ENCODE measurements at regions not wholly inside any gene's neighbourhood (a gene's known extent, or its start where the extent isn't known, plus 50 kb on each side); places are given as distances from the start of the nearest gene placed in this dataset.

GRCh38 chr2:15773204-15773603 is 167.1 kb upstream of the MYCN start:
- Histone ChIP-seq H2BK120ac (replicated peaks; ENCODE audit: low read depth, low read length) (no peak overlapping the region), H3K4ac (replicated peaks; ENCODE audit: insufficient read length, low read depth, low read length) (no peak overlapping the region), H3K79me2 (ENCODE audit: control insufficient read depth in 1 of 2, insufficient read depth in 2 of 2, low read length in 2 of 2) (no peaks in the 10 kb centered on the region), H2AFZ (ENCODE audit: low read length) (no peak overlapping the region), H4K91ac (replicated peaks; ENCODE audit: insufficient read length, low read length) (no peak overlapping the region), H2BK20ac (ENCODE audit: low read length) (no peak overlapping the region), H2BK5ac (ENCODE audit: low read depth, low read length) (no peak overlapping the region), H3K4me2 (ENCODE audit: insufficient read depth in 1 of 2, low read depth in 2 of 2, low read length in 2 of 2) (no peak overlapping the region), H3K23me2 (ENCODE audit: low read depth, low read length) (no peaks in the 10 kb centered on the region), H3K27me3 (replicated peaks in 1 of 4; ENCODE audit: control insufficient read depth in 3 of 4, extremely low read depth in 1 of 4, insufficient read depth in 3 of 4, low read length in 3 of 4) (no peaks in the 10 kb centered on the region), H3K14ac (ENCODE audit: insufficient read length) (no peak overlapping the region), H3K18ac (ENCODE audit: extremely low read depth, low read length) (no peak overlapping the region), H3K9ac (replicated peaks in 1 of 4; ENCODE audit: extremely low read depth in 1 of 4, low read depth in 3 of 4, low read length in 3 of 4) (no peak overlapping the region), H3K56ac (replicated peaks; ENCODE audit: insufficient read length, low read depth, low read length) (no peak overlapping the region), H4K8ac (ENCODE audit: extremely low read depth, insufficient read depth, low read length) (no peak overlapping the region), H3K36me3 (ENCODE audit: control insufficient read depth in 2 of 4, insufficient read depth in 4 of 4, low read length in 3 of 4) (no peaks in the 10 kb centered on the region), H2BK15ac (ENCODE audit: low read length) (no peak overlapping the region), H3K79me1 (ENCODE audit: low read depth, low read length) (no peaks in the 10 kb centered on the region), H3K4me1 (replicated peaks in 1 of 4; ENCODE audit: control insufficient read depth in 3 of 4, insufficient read depth in 4 of 4, low read length in 3 of 4) (no peaks in the 10 kb centered on the region; a peak in 2 of 7 replicates), H4K5ac (ENCODE audit: insufficient read length, low read depth, low read length) (no peak overlapping the region), H3K27ac (ENCODE audit: low read depth, low read length) (no peak overlapping the region), H4K20me1 (replicated peaks in 1 of 2; ENCODE audit: control insufficient read depth in 1 of 2, insufficient read depth in 2 of 2, low read length in 2 of 2) (no peaks in the 10 kb centered on the region), H3K9me3 (ENCODE audit: insufficient read depth in 2 of 2, low read depth in 1 of 2, low read length in 1 of 2) (no peaks in the 10 kb centered on the region), H2BK12ac (ENCODE audit: low read depth, low read length) (no peak overlapping the region), H3K4me3 (ENCODE audit: extremely low read depth in 1 of 4, insufficient read depth in 2 of 4, low read depth in 3 of 4, low read length in 4 of 4) (no peak overlapping the region), H3K23ac (ENCODE audit: insufficient read length) (no peak overlapping the region), H2AK5ac (ENCODE audit: low read depth, low read length) (no peak overlapping the region)
- FAIRE-seq (no peak), DNase-seq (ENCODE audit: low read depth in 1 of 2, low spot score in 2 of 2) (no peak)
- CTCF ChIA-PET (ENCODE audit: partially characterized antibody) = interaction anchor here (0.7 to 1.0 kb wide), 2 partner anchors 26 to 87 kb away, joined by 3 read pairs; no protein-coding TSS in a partner anchor
- 74% methylated on average over 8 of the region's 8 CpGs; no CpG with 5 or more reads in 1 of the 2 experiments for WGBS, 2 experiments (ENCODE audit: extremely low coverage in 1 of 2, insufficient coverage in 1 of 2, insufficient read length in 1 of 2, insufficient replicate concordance in 2 of 2, low coverage in 1 of 2, low lambda C conversion rate in 2 of 2, missing lambda C conversion rate in 1 of 2)
- POLR2A ChIA-PET (ENCODE audit: partially characterized antibody) = no interaction called here
- TF ChIP-seq POLR2AphosphoS5 (IDR thresholded peaks at IDR 0.05; ENCODE audit: low read depth, low read length) = no peak
- TF ChIP-seq CBX5 (IDR thresholded peaks at IDR 0.05; ENCODE audit: low read depth, low read length) = no peak
- TF ChIP-seq NRF1 (IDR thresholded peaks at IDR 0.05; ENCODE audit: low read depth, low read length) = no peak
- TF ChIP-seq RFX5 (IDR thresholded peaks at IDR 0.05; ENCODE audit: borderline replicate concordance, low read depth, low read length) = no peak
- TF ChIP-seq SRF (IDR thresholded peaks at IDR 0.05; ENCODE audit: low read depth, low read length) = no peak
- no peak for TF ChIP-seq MAX (IDR thresholded peaks at IDR 0.05)
- no peak for TF ChIP-seq EZH2 (IDR thresholded peaks at IDR 0.05; ENCODE audit: low read depth, low read length, severe bottlenecking)
- no peak for TF ChIP-seq SP2 (IDR thresholded peaks at IDR 0.05; ENCODE audit: low read length)
- no peak for TF ChIP-seq PHF8 (conservative IDR thresholded peaks at IDR 0.05; ENCODE audit: low read depth, low read length)
- no peak for TF ChIP-seq MAFK (IDR thresholded peaks at IDR 0.05; ENCODE audit: low read depth, low read length)
- no peak for TF ChIP-seq ASH2L (IDR thresholded peaks at IDR 0.05; ENCODE audit: low read length)
- no peak for TF ChIP-seq CHD2 (IDR thresholded peaks at IDR 0.05; ENCODE audit: low read length)
- TF ChIP-seq TCF12 (IDR thresholded peaks at IDR 0.05; ENCODE audit: low read depth, low read length) = no peak
- no peak for TF ChIP-seq GTF2F1 (IDR thresholded peaks at IDR 0.05; ENCODE audit: borderline replicate concordance, low read depth, low read length)
- no peak for TF ChIP-seq NANOG (IDR thresholded peaks at IDR 0.05; ENCODE audit: insufficient read depth, low read depth, low read length, poor library complexity, severe bottlenecking)
- TF ChIP-seq SUZ12 (IDR thresholded peaks at IDR 0.05; ENCODE audit: low read length) = no peak
